ENCODE measurements at regions not wholly inside any gene's neighbourhood (a gene's known extent, or its start where the extent isn't known, plus 50 kb on each side); places are given as distances from the start of the nearest gene placed in this dataset.

DNA sequence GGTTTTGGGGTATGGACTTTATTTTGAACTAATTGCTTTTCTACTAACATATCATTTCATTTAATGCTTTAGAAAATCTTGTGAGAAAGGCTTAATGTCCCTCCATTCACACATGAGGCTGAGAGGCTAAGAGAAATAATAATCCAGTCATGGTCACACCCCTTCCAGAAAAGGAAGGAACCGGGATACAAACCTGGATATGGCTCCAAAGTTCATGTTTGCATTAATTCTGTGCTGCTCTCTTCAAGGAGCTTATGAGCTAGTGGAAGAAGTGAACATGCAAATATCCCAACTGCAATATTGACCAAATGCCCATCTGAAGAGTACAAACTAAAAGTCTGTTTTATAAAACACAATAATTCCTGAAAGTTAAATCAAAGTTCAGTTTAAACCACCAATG is 732.1 kb upstream of the RIOK2 start:
- intact Hi-C loops (cut with micrococcal nuclease) = no loop called here
- no TSS peak for BruUV-seq (replicated peaks)
- TF ChIP-seq, protein P1, sequence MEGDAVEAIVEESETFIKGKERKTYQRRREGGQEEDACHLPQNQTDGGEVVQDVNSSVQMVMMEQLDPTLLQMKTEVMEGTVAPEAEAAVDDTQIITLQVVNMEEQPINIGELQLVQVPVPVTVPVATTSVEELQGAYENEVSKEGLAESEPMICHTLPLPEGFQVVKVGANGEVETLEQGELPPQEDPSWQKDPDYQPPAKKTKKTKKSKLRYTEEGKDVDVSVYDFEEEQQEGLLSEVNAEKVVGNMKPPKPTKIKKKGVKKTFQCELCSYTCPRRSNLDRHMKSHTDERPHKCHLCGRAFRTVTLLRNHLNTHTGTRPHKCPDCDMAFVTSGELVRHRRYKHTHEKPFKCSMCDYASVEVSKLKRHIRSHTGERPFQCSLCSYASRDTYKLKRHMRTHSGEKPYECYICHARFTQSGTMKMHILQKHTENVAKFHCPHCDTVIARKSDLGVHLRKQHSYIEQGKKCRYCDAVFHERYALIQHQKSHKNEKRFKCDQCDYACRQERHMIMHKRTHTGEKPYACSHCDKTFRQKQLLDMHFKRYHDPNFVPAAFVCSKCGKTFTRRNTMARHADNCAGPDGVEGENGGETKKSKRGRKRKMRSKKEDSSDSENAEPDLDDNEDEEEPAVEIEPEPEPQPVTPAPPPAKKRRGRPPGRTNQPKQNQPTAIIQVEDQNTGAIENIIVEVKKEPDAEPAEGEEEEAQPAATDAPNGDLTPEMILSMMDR (IDR thresholded peaks at IDR 0.05; ENCODE audit: unreplicated experiment) = no peak
- H3K36me3 Mint-ChIP-seq (ENCODE audit: insufficient read depth, unreplicated experiment) = no peaks in the 10 kb centered on the region
- no peak overlapping the region for H3K4me3 Mint-ChIP-seq (ENCODE audit: unreplicated experiment)
- ChIA-PET POLR2A (no interaction called here), CTCF (no interaction called here)
- no peaks in the 10 kb centered on the region for H3K27me3 Mint-ChIP-seq (ENCODE audit: insufficient read depth, unreplicated experiment)
- H3K4me1 Mint-ChIP-seq (ENCODE audit: insufficient read depth, unreplicated experiment) = no peaks in the 10 kb centered on the region
- no peak for DNase-seq (ENCODE audit: unreplicated experiment)
- H3K27ac Mint-ChIP-seq (ENCODE audit: low read depth, unreplicated experiment) = no peak overlapping the region
- no peaks in the 10 kb centered on the region for H3K9me3 Mint-ChIP-seq (ENCODE audit: unreplicated experiment)

DNA sequence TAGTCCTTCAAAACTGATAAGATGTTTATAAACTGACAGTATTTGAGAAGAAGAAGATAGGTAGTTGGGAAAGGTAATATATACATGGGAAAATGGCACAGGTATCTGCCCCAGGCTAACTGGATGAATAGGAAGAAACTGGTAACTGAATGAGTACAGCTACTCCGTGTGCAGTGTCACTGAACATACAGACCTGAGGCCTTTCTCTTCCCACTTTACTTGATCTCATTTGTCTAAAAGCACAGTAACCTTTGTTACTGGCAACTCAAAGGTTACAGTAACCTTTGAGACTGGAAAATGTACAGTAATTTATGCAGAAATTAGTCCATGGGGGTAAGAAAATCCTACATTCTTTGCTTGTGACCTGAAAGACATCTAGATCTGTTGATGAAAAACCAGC is 735.0 kb upstream of the RIOK2 start:
- intact Hi-C loops (cut with micrococcal nuclease) = no loop called here
- Mint-ChIP-seq H3K36me3 (ENCODE audit: insufficient read depth, unreplicated experiment) (no peaks in the 10 kb centered on the region), H3K27me3 (ENCODE audit: insufficient read depth, unreplicated experiment) (no peaks in the 10 kb centered on the region), H3K4me1 (ENCODE audit: insufficient read depth, unreplicated experiment) (no peaks in the 10 kb centered on the region), H3K27ac (ENCODE audit: low read depth, unreplicated experiment) (no peak overlapping the region), H3K9me3 (ENCODE audit: unreplicated experiment) (no peaks in the 10 kb centered on the region), H3K4me3 (ENCODE audit: unreplicated experiment) (no peak overlapping the region)
- no peak for DNase-seq (ENCODE audit: unreplicated experiment)
- no TSS peak for BruUV-seq (replicated peaks)
- CTCF ChIA-PET = interaction anchor here (0.5 kb wide), 1 partner anchor 424 kb away, joined by 3 read pairs; no protein-coding TSS in a partner anchor
- TF ChIP-seq, protein P1 (IDR thresholded peaks at IDR 0.05; ENCODE audit: unreplicated experiment) = no peak
- POLR2A ChIA-PET = no interaction called here

DNA sequence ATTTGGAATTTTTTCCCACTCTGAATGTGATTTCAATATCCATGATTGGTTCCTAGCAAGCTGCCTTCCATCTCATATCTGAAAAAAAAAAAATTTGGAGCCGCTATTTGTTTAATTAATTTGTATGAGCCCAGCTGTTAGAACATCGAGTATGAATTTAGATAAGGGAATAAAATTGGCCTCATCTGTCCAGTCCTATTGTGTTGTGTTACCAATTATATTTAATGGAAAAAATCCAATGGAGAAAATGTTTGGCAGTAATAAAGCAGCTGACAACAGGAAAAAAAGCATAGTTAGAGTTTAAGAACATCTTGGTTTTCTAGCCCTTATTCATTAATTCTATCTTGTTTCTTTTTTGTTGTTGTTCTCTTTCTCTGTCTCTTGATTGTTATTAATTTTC is 735.6 kb upstream of the RIOK2 start:
- Mint-ChIP-seq H3K27ac (ENCODE audit: low read depth, unreplicated experiment) (no peak overlapping the region), H3K4me1 (ENCODE audit: insufficient read depth, unreplicated experiment) (no peaks in the 10 kb centered on the region), H3K9me3 (ENCODE audit: unreplicated experiment) (no peaks in the 10 kb centered on the region), H3K36me3 (ENCODE audit: insufficient read depth, unreplicated experiment) (no peaks in the 10 kb centered on the region), H3K27me3 (ENCODE audit: insufficient read depth, unreplicated experiment) (no peaks in the 10 kb centered on the region), H3K4me3 (ENCODE audit: unreplicated experiment) (no peak overlapping the region)
- CTCF ChIA-PET = interaction anchor here (0.6 to 0.7 kb wide), 2 partner anchors 10 to 59 kb away, joined by 3 read pairs; no protein-coding TSS in a partner anchor
- POLR2A ChIA-PET = no interaction called here
- TF ChIP-seq, protein P1 (IDR thresholded peaks at IDR 0.05; ENCODE audit: unreplicated experiment) = no peak
- BruUV-seq (replicated peaks) = no TSS peak
- intact Hi-C loops (cut with micrococcal nuclease) = no loop called here
- DNase-seq (ENCODE audit: unreplicated experiment) = no peak

DNA sequence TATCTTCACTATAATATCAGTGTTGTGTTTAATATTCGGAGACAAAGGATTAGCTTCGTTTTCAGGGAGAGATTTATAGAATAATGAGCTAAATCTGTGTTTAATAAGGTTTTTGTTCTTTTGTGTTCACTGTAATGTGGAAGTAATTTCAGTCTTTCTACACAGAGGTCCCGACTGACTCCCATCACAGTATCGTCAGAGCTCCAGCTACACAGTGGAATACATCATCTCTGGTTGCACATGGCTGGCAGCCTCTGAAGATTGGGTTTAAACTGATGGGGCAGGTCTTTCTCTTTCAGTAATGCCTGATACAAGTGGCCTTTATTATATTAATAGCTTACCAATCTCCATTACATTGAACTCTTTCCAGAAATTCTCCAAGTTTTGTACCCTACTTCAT is 736.7 kb upstream of the RIOK2 start:
- H3K36me3 Mint-ChIP-seq (ENCODE audit: insufficient read depth, unreplicated experiment) = no peaks in the 10 kb centered on the region
- TF ChIP-seq, protein P1 (IDR thresholded peaks at IDR 0.05; ENCODE audit: unreplicated experiment) = no peak
- ChIA-PET POLR2A (interaction anchor here (0.8 kb wide), 1 partner anchor 26 kb away, joined by 4 read pairs; no protein-coding TSS in a partner anchor), CTCF (interaction anchor here (0.7 to 1.2 kb wide), 3 partner anchors 10 to 1258 kb away, joined by 3 to 7 read pairs (median 3); no protein-coding TSS in a partner anchor)
- H3K4me3 Mint-ChIP-seq (ENCODE audit: unreplicated experiment) = no peak overlapping the region
- no peaks in the 10 kb centered on the region for H3K4me1 Mint-ChIP-seq (ENCODE audit: insufficient read depth, unreplicated experiment)
- no peaks in the 10 kb centered on the region for H3K27me3 Mint-ChIP-seq (ENCODE audit: insufficient read depth, unreplicated experiment)
- intact Hi-C loops (cut with micrococcal nuclease) = no loop called here
- no TSS peak for BruUV-seq (replicated peaks)
- no peak for DNase-seq (ENCODE audit: unreplicated experiment)
- H3K9me3 Mint-ChIP-seq (ENCODE audit: unreplicated experiment) = no peaks in the 10 kb centered on the region
- H3K27ac Mint-ChIP-seq (ENCODE audit: low read depth, unreplicated experiment) = no peak overlapping the region
